Transverse colon (tissue), 4 donors: ENCODE measurements at regions not wholly inside any gene's neighbourhood (a gene's known extent, or its start where the extent isn't known, plus 50 kb on each side); places are given as distances from the start of the nearest gene placed in this dataset.

Experiments
- EP300 ChIP-seq: sonication (generic); formaldehyde crosslinking; IDR thresholded peaks from one replicate; pipeline ENCODE4 v1.6.1; 2017; ENCODE audit warnings: antibody characterized with exemption, low read depth
- POLR2A ChIP-seq: fragments of 450-650 bp; IDR thresholded peaks from one replicate; pipeline ENCODE4 v1.6.1; 2016; ENCODE audit warnings: antibody characterized with exemption, mild to moderate bottlenecking, moderate library complexity
- POLR2AphosphoS5 ChIP-seq, 3 donors: sonication (generic); formaldehyde crosslinking; IDR thresholded peaks; one replicate each; pipeline ENCODE4 v1.6.1; 2016; ENCODE audit warnings: antibody characterized with exemption in 3 of 3
- TF ChIP-seq, protein P1 (sequence below), 5 experiments: fragments of 200-600 bp in 3 of 5; fragments of 450-650 bp in 2 of 5; sonication (generic) in 3 of 5; IDR thresholded peaks; 1 replicate in 2 of 5; 2 replicates in 3 of 5; pipeline ENCODE4 v1.5.1; 2016 to 2017; ENCODE audit warnings: antibody characterized with exemption in 5 of 5, inconsistent platforms in 3 of 5, mild to moderate bottlenecking in 2 of 5, moderate library complexity in 1 of 5

GRCh38 chr3:74107451-74107850, 482.7 kb upstream of the PDZRN3 start:
- TF ChIP-seq, protein P1, sequence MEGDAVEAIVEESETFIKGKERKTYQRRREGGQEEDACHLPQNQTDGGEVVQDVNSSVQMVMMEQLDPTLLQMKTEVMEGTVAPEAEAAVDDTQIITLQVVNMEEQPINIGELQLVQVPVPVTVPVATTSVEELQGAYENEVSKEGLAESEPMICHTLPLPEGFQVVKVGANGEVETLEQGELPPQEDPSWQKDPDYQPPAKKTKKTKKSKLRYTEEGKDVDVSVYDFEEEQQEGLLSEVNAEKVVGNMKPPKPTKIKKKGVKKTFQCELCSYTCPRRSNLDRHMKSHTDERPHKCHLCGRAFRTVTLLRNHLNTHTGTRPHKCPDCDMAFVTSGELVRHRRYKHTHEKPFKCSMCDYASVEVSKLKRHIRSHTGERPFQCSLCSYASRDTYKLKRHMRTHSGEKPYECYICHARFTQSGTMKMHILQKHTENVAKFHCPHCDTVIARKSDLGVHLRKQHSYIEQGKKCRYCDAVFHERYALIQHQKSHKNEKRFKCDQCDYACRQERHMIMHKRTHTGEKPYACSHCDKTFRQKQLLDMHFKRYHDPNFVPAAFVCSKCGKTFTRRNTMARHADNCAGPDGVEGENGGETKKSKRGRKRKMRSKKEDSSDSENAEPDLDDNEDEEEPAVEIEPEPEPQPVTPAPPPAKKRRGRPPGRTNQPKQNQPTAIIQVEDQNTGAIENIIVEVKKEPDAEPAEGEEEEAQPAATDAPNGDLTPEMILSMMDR (IDR thresholded peaks at IDR 0.05): no peak
- TF ChIP-seq EP300 (no peak), POLR2AphosphoS5 (IDR thresholded peaks at IDR 0.05) (no peak), POLR2A (no peak)
